Fibroblast of gingiva (primary cell): ENCODE measurements at regions not wholly inside any gene's neighbourhood (a gene's known extent, or its start where the extent isn't known, plus 50 kb on each side); places are given as distances from the start of the nearest gene placed in this dataset.
"Not testable (repeated sequence)": the region's sequence is repeated elsewhere in the genome, so short reads cannot be mapped to it uniquely, and the experiment has no call there.

Experiments
- DNase-seq: peaks from one replicate; pipeline ENCODE4 v3.0.0-alpha.2; 2011; ENCODE audit warnings: low read depth

DNA sequence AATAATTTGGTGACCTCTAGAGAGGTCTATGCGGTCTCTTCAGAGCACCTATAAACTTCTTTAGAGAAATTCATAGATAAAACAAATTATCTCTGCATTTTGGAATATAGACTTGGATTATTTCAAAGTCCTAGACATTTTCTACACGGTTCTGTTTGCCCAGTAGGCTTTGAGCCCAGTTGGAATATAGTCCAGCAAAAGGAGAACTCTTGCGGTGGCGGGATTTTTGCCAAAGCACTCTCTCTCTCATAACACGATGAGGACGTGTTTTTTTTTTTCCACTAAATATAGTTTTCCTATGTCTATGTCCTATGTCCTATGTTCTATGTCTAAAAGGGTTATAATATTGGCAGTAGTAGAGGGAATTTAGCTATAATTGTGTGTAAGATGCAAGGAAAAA, 164.9 kb upstream of the AGR3 start:
- peak; percentile 17 for DNase-seq

GRCh38 chr7:17053164-17053563, 171.4 kb upstream of the AGR3 start:
- DNase-seq, result not testable (repeated sequence)

GRCh38 chr7:17054206-17054605, 172.4 kb upstream of the AGR3 start:
- no peak for DNase-seq

- DNase-seq, result no peak
Observed at GRCh38 chr7:17054836-17055235, 173.1 kb upstream of the AGR3 start.

GRCh38 chr7:17055596-17055995, 173.8 kb upstream of the AGR3 start:
- DNase-seq, result peak; percentile 73

DNA sequence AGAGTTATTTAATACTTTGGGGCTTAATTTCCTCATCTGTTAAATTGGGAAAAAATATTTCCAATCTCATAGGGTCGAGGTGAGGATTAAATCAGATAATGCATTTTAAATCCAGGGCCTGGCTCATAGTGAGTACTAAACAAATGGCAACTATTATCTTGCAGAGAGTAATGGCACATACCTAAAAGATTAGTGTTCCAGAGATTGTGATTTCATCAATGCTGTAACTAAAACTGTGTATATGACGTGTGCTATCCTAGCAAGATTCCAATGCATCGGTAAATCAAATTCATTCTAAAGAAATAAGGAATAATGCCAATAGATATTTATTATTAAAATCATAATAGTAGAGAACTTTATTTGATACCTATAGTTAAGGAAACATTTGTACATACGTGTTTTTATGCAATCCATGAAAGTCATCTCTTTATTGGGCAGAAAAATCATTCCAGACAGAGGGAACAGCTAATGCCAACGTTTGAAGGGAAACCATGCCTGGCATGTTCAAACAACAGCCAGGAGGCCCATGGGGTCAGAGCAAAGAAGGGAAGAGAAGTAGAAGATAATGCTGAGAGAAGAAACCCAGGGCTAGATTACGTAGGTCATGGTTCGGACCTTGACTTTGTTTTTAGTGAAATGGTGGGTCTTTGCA, 174.8 kb upstream of the AGR3 start:
- DNase-seq, result peak; percentile 30

- DNase-seq, result no peak
Observed at GRCh38 chr7:17057143-17057509, 175.3 kb upstream of the AGR3 start.

DNA sequence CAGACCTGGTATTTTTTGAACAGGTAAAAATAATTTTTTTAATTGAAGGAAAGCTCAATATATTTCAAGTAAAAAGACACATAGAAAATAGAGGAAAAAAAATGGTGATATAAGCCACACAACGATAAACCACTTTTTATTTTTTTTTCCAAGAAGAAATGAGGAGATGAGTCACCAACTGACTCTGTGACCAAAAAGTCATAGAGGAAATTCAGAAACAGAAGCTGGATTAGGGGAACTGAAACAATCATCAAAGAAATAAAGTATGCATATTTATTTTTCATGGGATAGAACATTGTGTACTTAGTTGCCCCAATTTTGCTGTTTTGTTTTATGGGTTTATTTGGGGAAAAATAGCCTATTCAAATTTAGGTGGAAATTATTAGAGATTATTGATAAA, 176.8 kb upstream of the AGR3 start:
- DNase-seq, result no peak

DNA sequence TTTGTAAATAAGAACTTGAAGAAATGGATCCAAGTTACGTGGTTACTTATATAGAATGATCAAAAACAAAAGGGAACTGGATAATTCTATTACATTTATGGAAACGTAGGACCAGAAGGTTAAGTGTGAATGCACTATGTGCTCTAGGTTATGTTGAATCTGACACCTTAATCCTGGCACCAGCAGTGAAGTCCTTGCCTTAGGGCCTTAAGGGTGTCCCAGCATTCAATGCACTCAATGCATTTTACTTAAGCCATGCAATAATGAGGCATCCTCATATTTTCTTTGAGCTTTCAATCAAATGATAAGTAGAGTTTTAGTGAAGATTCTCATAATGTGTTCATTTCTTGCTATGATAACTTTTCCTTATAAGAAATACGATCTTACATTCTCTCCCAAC, 178.3 kb upstream of the AGR3 start:
- DNase-seq, result no peak

DNA sequence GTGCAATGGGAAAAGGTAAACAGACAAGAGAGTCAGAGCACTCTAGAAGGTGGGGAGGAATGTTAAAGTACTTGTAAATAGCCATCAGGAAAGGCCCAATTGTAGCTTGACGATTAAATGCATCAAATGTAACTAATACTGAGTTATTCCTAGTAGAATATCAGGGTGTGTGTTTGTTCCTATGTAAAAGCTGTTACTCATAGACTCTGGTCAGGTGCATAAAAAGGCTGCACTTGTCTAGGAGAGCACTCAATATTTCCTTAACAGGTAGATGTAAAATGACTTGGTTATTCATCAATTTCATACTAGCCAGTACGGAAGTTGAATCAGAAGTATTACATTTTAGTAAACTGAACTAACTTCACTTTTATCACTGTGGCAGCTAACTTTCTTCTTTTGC, 179.7 kb upstream of the AGR3 start:
- no peak for DNase-seq

DNA sequence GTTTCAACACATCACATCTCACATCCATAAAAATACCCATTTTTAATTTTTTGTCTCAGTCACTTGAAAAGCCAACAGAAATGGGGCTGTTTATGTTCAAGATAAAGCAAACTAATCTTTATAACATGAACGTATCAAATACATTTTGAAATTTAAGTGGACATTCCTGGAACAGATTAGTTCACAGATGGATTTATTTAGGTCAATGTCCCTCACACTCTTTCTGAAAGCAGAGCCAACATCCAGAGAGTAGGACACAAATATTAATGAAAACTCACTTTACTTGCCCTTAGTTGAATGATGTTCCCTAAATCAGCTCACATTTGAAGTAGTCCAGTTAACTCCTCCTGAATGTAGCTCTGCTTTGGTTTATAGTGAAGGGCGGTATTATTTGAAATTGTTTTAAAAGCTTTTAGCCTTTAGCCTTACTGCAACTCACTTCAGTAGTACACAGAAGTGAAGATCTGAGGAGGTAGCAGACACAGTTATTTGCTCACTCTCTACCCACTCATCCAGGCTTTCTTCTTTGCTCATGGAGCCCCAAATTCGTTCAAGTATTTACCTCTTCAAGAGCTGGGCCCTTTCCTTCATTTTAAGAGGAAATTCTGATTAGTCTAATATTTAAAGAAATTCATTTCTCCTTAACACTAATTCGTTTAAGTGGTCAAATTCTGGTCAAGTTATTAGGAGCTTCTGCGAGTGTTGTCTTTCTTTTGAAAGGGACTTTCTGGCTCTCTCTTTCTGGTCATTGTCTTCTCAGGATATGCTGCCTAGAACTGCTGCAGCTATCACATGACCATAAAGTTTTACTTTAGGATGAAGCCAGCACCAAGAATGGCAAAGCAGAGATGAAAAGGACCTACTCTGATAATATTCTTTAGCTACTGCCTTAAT, 180.6 kb upstream of the AGR3 start:
- peak; percentile 20 for DNase-seq

GRCh38 chr7:17063045-17063383, 181.2 kb upstream of the AGR3 start:
- no peak for DNase-seq

DNA sequence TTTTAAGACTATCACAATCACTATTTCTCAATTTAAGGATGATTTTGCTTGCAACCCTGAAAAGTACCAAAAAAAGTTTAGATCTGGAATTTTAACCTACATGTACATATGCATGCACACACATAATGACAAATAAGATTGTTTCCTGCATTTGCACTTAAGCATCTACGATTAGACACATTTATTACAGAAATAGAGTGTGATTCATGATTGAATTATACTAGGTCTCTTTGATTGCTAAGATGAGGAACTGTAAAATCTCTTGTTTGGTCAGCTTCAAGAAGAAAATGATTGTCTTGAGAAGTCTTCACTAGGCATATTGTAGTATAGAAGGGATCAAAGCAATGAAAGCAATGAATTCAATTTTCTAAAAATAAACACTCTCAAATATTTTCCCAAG, 185.9 kb upstream of the AGR3 start:
- DNase-seq, result no peak

GRCh38 chr7:17069146-17069545, 187.4 kb upstream of the AGR3 start:
- DNase-seq, result no peak

- no peak for DNase-seq
Observed at GRCh38 chr7:17070231-17070708, 188.5 kb upstream of the AGR3 start.

DNA sequence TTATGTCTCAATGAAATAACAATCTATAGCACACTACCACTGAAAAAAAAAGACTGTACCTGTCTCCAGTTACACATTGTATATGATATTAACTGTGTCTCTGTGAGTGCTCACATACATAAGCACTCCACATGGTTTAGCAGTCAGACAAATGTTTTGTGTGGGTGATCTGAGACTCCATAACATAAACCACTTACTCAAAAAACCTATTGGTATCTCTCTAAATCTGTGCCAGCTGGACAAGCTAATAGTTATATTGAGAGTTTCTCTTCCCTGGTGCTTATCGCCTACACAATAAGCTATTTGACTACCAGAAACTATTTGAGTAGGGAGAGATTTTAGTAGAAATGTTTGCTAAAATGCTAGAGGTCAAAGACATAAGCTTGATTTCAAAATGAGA, 190.1 kb upstream of the AGR3 start:
- DNase-seq, result no peak

GRCh38 chr7:17075601-17076255, 193.9 kb upstream of the AGR3 start:
- DNase-seq, result no peak

DNA sequence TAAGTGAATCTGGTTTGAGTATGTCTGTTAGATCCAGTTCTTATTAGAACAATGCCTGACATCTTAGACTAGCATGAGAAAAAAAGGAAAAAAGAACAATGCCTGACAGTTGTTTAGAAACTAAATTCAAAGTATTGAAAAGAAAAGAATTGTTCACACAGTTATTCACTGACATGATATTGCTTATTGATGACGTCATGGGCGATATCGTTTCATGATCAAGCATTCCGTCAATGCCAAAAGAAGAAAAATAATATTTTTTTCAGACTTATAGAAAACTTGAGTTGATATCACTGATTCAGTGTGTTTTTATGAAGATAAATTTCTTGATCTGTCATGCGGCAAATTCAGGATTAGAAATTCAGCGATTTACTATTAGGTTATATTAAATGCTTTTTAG, 196.5 kb upstream of the AGR3 start:
- no peak for DNase-seq

GRCh38 chr7:17083392-17084165, 201.8 kb upstream of the AGR3 start:
- DNase-seq, result no peak

DNA sequence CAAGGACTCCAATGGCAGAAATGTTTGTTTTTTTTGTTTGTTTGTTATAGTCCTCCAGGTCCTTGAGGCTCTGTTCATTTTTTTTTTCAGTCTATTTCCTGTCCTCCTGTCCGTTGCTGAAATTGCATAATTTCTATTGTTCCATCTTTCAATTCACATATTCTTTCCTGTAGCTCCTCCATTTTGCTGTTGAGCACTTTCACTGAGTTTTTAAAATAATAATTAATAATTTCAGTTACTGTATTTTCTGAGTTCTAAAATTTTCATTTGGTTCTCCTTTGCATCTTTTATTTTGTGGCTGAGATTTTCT, 202.3 kb upstream of the AGR3 start:
- no peak for DNase-seq

GRCh38 chr7:17085186-17085585, 203.4 kb upstream of the AGR3 start:
- DNase-seq, result no peak

DNA sequence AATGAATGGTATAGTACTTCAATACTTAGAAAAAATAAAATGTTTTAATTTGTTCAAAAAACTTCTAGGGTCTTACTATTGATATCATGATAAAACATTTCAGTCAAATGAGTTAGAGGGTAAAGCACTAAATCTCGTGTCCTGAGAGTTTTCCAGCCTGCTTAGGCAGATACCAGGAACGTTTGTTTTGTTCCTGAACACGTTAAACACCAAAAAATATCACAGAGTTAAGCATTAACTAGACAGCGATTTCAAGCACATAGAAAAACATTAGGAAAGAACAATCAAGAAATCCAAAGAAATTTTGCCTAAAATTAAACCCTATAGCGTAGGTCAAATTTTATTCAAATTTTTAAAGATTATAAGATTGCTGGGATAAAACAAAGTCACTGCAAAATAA, 204.6 kb upstream of the AGR3 start:
- no peak for DNase-seq

GRCh38 chr7:17090751-17091150, 207.7 kb upstream of the AHR start:
- peak; percentile 81 for DNase-seq
